ENCODE measurements at regions not wholly inside any gene's neighbourhood (a gene's known extent, or its start where the extent isn't known, plus 50 kb on each side); places are given as distances from the start of the nearest gene placed in this dataset.

DNA sequence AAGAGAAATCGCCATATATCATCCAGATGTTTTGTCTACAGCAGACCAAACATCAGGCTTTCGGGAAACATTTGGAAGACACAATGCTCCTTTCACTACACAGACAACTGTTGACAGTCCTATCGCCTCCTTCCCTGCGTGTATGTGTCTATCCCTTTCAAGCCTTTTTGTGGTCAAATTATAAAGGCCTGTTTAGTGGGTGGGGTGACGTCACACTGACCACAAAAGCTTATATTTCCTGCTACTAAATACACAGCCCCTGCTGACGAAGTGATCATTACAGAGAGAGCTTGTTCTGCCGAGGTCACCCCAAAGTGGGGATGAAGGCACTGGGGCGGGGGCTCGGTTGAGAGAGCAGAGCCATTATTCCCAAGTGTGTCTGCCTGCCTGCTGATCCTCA lies 302.7 kb upstream of the TNP1 start:
- TF ChIP-seq POLR2A (IDR thresholded peaks at IDR 0.05; ENCODE audit: low read length) (peak; percentile 56), GATA1 (IDR thresholded peaks at IDR 0.05; ENCODE audit: low read depth, low read length) (no peak)
